Hematopoietic multipotent progenitor cell (in vitro differentiated cells): ENCODE measurements at regions not wholly inside any gene's neighbourhood (a gene's known extent, or its start where the extent isn't known, plus 50 kb on each side); places are given as distances from the start of the nearest gene placed in this dataset.
"Not testable (repeated sequence)": the region's sequence is repeated elsewhere in the genome, so short reads cannot be mapped to it uniquely, and the experiment has no call there.

Experiments used
- DNase-seq, 3 donors: peaks; one replicate each; pipeline ENCODE4 v3.0.0-alpha.2; 2011 to 2015; ENCODE audit warnings: low read depth in 2 of 3, low spot score in 2 of 3

DNA sequence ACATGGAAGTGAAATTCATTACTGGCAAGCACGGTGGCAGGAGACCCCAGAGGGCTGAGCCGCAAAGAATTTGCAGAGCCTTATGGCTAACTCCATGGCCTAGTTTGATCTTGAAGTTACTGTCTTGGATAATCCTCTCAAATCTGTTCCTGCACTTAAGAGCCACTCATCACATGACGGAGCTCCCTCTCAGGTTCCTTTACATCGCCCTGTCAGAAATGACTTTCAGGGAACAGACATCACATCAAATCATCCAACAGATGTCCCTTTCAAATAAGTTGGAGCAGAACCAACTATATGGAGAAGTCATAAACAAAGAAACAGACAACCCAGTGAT, 328.8 kb upstream of the THBS1 start:
- no peak for DNase-seq

DNA sequence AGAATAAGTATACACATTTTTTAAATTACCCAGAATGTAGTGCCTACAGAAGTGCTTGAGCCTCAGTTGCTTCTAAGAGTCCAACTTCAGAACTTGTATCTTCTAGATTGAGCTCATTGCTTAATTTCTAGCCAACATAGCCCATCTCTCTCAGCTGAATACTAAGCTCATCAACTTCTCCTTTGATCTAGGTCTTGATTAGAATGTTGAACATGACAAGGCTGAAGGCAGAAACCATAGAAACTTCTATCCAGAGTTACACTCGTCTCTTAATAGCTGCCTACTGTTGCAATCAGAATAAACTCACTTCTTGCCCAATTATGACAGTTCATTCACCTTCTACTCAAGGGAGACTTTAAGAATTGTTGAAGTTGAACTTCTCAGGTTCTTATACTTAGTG, 327.3 kb upstream of the THBS1 start:
- DNase-seq, result no peak

DNA sequence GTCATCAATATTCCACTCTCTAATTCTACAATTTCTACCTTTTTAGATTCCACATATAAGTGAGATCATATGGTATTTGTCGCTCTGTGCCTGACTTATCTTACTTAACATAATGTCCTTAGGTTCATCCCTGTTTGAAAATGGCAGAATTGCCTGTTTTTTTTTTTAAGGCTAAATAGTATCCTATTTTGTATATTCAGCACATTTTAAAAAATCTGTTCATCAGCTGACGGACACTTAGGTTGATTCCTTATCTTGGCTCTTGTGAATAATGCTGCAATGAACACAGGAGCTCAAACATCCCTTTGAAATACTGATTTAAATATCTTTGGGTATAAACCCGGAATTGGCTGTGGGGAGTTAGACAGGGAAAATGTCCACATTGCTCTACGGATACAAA, 326.7 kb upstream of the THBS1 start:
- DNase-seq, result no peak

DNA sequence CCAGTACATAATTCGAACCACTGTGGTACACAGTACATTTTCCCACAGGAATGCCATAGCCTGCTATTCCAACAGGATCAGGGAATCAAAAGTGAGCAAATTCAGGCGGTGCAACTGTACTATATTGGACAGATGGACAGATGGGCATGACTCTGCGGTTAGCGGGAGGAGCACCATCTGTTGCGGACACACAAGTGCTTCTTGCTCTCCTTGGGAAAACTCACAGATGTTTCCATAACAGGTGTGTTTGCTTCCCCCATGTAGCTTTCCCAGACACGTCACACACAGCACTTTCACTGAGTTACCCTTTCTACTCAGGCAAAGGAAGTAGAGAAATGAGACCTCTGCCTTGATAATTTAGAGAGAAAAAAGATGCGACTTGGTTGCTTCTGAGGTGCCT, 325.1 kb upstream of the THBS1 start:
- no peak for DNase-seq

DNA sequence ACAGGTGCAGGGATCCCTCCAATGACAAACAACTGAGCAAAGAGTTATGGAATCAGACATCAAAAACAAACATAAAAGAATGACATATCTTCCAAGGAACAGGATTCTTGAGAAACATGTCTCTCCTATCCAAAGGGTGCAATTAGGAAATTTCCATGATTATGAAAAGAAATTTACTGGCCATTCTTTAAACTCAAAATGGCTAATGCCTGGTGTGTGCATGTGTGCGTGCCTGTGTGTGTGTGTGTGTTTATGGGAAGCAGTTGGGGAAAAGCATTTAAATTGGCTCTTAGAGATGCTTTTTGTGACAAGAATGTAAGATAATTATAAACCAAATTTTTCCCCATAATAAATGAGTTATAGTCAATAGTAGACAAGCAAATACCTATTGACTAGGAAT, 320.5 kb upstream of the THBS1 start:
- no peak for DNase-seq

DNA sequence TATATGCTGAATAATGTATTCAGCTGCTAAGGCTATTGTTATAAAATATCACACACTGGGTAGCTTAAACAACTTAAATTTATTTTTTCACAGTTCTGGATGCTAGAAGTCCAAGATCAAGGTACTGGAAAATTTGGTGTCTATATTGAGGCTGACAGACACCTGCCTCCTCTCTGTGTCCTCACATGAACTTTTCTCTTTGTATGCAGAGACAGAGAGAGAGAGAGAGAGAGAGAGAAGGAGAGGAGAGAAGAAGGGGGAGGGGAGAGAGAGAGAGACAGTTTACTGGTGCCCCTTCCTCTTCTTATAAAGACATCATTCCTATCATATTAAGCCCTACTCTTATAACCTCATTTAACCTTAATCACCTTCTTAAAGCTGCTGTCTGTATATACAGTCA, 320.1 kb upstream of the THBS1 start:
- DNase-seq, result no peak

DNA sequence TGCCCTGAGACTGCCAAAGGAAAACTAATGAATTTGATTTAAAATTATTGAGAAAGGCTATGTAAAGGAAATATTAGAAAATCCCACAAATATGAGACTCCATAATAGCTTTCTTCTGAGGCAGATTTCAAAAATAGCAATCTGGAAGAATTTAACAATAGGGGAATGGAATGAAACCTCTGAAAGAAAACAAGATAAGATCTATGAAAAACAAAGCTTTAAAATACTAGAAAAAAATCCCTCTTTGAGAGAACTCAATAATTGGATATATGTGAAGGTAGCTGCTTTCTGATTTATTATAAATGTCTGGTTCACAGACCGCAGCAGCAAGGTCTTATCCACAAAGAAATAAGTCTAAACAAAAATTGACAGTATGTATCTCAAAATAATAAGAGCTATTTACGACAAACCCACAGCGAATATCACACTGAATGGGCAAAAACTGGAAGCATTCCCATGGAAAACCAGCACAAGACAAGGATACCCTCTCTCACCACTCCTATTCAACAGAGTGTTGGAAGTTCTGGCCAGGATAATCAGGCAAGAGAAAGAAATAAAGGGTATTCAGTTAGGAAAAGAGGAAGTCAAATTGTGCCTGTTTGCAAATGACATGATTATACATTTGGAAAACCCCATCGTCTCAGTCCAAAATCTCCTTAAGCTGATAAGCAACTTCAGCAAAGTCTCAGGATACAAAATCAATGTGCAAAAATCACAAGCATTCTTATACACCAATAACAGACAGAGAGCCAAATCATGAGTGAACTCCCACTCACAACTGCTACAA, 319.3 kb upstream of the THBS1 start:
- DNase-seq, result not testable (repeated sequence)

DNA sequence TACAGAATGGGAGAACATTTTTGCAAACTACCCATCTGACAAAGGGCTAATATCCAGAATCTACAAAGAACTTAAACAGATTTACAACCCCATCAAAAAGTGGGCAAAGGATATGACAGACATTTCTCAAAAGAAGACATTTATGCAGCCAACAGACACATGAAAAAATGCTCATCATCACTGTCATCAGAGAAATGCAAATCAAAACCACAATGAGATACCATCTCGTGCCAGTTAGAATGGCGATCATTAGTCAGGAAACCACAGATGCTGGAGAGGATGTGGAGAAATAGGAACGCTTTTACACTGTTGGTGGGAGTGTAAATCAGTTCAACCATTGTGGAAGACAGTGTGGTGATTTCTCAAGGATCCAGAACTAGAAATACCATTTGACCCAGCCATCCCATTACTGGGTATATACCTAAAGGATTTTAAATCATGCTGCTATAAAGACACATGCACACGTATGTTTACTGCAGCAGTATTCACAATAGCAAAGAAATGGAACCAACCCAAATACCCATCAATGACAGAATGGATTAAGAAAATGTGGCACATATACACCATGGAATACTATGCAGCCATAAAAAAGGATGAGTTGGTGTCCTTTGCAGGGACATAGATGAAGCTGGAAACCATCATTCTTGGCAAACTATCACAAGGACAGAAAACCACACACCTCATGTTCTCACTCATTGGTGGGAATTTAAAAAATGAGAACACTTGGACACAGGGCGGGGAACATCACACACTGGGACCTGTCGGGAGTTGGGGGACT, 317.7 kb upstream of the THBS1 start:
- DNase-seq, result peak in 2 of 3 donors; percentile 23 to 24

DNA sequence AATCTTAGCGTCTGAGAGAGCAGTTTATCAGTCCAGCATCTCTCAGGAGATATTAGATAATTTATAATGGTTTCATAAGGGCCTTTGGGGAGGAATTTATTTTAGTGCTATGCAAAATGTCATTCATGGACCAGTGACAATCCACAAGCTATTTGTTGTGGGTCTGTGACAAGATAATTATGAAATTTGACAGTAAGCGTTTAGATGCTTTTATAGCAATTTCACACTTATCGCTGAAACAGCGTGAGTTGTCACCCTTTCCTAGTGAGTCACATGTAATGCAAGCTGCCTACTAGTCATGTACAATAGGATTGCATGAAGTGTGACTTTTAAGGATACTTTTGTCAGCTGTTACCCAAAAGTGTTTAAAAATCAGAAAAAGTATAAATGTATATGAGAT, 315.6 kb upstream of the THBS1 start:
- DNase-seq, result no peak

DNA sequence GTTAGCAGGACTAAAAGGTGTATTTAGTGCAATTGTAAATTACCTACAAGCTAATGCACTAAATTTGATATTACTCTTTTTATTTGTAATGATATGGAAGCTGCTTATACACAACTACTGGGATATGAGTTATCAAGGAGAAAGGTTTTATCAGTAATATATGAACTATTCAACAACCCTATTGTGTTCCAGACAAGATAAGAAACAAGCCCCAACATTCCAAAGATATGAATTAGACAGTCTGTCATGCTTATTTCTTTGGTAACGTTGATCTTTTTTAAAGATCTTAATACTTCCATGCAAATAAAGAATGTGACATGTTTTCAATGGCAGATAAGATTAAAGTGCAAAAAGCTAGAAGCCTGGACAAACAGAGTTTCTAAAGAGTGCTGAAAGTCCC, 314.0 kb upstream of the THBS1 start:
- no peak for DNase-seq

DNA sequence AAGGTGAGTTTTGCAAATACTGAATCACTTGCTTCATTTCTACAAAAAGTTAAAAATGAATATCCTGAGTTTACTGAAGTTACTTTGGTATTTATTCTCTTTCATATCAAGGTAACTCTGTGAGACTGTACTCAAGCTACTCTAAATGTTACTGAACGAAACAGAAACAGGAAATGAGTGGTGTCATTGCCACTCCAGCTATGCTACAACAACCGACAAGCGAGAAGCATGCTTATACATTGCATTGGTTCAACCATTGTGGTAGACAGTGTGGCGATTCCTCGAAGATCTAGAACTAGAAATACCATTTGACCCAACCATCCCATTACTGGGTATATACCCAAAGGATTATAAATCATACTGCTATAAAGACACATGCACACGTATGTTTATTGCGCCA, 313.2 kb upstream of the THBS1 start:
- no peak for DNase-seq

DNA sequence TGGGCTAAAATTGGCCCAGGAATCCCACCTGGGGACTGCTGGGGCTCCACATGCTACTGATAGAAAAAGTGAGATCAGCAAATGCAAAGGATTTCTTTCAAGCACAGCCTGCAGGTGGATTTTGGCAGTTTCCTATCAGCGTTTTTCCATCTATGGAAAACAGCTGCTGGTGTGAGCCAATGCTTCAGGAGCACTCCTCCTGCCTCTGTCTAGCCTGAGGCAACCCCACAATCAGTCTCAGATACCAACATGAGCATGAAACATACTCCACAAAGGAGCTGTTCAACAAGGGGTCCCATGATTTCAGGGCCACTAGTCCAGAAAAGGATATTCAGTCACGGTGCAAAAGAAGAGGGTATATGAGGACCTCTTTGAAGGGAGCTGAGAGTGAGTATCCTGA, 311.5 kb upstream of the THBS1 start:
- no peak for DNase-seq

DNA sequence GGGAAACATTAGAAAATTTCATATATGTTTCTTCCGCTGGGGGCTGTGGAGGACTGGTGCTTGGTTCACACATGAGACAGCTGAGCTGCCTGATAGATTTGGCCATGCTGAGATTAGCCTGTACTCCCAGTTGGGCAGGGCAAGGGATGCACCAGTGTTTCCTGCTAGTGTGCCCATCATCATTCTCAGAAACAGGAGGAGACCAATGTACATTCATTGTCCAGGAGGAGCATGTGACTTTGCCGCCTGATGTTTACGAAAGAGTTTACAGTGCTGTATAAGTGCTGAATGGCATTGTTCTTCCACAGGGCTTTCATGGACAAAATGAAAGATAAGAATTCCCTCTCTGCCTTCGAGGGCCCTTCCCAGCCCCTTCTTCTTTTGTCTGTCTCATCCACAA, 311.1 kb upstream of the THBS1 start:
- no peak for DNase-seq

DNA sequence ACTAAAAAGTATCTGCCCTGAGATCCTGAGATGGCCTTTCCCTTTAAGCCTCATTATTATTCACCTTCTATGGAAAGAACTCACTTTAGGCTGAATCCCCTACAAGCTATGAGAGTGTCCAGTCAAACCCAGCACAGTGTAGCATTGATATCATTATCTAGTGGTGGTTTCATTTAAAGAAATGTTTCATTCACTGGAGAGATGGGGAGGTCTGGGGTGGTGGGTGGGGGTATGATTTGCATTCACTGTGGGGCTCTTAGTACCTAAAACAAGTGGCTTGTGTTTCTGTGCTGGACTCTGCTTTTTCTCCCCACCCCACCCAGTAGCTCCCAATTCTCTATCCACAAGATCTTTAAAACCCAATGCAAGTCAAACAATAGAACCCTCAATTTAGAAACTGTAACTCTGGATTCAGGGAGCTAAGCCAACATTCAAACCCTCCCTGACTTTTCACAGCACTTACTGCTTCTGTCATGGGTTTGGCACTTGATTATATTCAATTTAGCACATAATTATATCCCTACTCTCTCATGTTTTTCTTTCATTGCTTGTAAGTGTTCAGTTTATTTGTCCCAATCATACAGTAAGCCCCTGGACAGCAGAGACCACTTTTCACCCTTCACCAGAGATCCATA, 310.5 kb upstream of the THBS1 start:
- no peak for DNase-seq

DNA sequence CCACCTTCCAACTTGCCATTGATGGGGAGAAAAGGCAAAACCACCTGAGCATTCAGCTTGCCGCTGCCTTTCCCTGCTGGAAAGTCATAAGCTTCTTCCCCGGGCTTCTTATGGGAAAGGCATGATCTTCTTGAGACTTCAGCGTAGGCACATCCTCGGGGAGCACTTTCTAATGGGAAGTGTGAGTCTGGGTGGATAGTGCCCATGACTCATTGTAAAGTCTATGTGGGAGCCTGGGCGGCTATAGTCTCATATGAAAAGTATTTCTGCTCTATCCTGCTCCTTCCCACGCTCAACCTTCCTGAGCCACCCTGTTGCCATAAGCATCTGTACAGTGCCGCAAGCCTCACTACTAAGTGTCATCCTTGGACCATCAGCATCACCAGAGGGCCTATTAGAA, 309.9 kb upstream of the THBS1 start:
- DNase-seq, result no peak

DNA sequence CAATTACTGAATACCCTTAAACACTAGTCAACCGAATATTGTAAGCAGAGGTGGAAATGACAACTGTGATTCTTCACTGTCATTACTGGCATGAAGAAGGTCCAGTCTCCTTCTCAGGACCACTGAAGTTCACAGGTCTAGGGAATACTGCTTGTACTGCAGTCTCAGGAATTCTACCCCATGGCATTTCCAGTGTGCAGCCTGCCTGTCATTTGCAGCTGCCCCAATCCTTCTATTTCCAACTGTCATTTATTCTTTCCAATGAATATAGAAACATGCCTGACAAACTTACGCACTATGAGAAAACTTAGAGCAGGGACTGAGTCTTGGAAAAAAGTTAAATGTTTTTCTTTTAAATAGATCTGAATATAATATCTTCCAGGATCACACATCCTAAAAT, 308.0 kb upstream of the THBS1 start:
- no peak for DNase-seq

DNA sequence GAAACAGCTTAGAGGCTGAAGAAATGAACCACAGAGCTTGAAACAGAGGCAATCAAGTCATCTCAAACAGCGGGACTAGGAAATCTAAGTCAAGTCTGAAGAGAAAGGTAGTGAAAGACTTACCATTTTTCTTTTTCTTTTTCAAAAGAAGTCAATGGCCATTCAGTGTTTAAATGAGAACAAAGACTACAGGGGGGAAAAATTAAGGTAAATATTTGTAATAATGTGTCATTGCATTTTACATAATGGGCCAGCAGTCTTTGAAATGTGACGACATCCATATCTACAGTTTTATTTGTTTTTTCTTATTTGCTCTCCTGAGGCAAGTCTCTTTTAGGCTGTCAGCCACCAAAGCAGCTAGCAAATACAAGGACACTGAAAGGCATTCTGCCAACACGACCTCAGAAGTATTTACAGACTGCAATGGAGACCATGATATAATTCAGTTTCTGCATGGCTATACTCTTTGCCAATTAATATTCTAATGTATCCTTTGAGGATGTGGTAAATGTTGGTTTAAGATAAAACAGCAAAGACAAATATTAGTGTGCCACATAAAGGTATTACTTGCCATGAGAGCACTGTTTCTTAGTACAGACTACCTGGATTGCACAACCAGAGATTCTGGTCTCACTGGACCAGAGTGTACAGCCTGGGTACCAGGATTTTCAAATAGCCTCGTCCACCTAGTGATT, 307.0 kb upstream of the THBS1 start:
- DNase-seq, result no peak

DNA sequence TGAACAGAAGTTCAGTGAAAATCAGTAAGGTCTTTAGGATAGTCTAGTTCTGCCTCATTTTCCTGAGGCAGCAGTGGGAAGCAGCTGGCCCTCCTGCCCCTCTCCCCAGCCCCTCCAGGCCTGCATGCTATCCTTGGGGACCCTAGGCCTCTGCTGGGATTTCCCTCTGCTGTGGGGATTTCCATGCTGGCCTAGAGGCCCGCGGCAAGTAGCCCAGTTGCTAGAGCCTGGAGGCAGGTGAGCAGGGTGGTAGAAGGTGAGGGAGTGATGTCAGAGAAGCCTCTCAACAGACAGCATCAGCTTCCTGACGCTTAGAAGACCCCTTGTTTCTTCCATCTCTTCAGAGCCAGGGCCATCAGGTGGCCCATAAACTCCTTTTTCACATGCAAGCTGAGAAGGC, 305.8 kb upstream of the THBS1 start:
- DNase-seq, result no peak

DNA sequence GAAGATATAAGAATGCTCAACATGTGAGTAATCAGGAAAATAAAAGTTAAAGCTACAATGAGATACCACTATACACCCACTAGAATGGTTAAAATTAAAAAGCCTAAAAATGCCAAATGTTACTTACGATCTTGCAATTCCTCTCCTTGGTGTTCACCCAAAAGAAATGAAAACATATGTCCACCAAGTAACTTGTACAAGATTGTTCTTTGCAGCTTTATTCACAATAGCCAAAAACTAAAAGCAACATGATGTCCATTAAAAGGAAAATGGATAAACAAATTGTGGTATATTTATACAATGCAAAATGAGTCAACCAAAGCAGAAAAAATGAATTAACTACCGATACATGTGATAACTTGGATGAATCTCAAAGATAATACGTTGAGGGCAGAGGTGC, 301.6 kb upstream of the THBS1 start:
- no peak for DNase-seq

DNA sequence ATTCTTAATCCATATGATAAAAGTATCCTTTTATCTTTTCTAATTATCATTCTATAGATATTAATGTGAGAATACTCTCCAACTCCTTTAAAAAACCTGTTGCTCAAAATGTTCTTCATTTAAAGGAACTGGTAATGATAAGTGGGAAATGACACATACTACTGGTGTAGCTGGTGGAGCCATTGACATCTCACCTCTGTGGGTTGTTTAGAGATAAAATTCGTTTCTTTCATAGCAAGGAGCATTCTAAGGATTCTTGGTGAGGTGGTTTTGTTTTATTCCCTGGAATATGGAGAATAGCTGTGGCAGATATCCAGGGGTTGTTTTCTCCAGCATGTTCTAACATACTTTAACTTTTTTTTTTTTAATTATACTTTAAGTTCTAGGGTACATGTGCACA, 299.8 kb upstream of the THBS1 start:
- no peak for DNase-seq

DNA sequence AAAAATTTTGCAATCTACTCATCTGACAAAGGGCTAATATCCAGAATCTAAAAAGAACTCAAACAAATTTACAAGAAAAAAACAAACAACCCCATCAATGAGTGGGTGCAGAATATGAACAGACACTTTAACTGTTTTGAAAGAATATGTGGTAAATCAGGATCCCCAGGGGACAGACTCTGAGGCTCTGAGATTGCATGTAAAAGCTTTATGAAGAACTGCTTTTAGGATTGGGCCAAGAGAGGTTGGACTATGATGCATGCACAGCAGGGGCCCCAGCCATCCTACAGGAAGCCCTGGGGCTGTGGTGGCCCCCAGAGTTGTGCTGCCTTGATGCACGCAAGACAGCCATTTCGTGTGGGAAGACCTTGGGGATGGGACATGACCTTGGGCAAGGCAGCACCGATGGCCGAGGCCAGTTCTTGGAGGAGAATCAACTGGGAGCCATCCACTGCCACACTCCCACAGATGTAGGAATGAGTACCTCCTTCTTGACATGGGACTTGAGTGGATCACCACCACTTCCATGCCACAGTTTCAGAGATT, 298.1 kb upstream of the THBS1 start:
- DNase-seq, result no peak
